ENCODE measurements at regions not wholly inside any gene's neighbourhood (a gene's known extent, or its start where the extent isn't known, plus 50 kb on each side); places are given as distances from the start of the nearest gene placed in this dataset.
"Not testable (repeated sequence)": the region's sequence is repeated elsewhere in the genome, so short reads cannot be mapped to it uniquely, and the experiment has no call there.

- no peak for DNase-seq
These were observed 197.4 kb upstream of the SLC38A2 start for GRCh38 chr12:46569826-46570439.

GRCh38 chr12:46567667-46568066 is 195.1 kb upstream of the SLC38A2 start:
- DNase-seq: no peak

GRCh38 chr12:46562625-46563225 is 190.2 kb upstream of the SLC38A2 start:
- DNase-seq: no peak

GRCh38 chr12:46561769-46562624 is 189.4 kb upstream of the SLC38A2 start:
- not testable (repeated sequence) for DNase-seq

- DNase-seq: no peak
These were observed 188.3 kb upstream of the SLC38A2 start for GRCh38 chr12:46560874-46561273.

- no peak for DNase-seq
These were observed 187.5 kb upstream of the SLC38A2 start for GRCh38 chr12:46560089-46560488.

- no peak for DNase-seq
These were observed 186.7 kb upstream of the SLC38A2 start for GRCh38 chr12:46559311-46559710.

GRCh38 chr12:46558677-46559076 is 186.1 kb upstream of the SLC38A2 start:
- no peak for DNase-seq

GRCh38 chr12:46557539-46558373 is 185.2 kb upstream of the SLC38A2 start:
- DNase-seq: no peak

- no peak for DNase-seq
These were observed 184.4 kb upstream of the SLC38A2 start for GRCh38 chr12:46556819-46557524.

- DNase-seq: no peak
These were observed 183.6 kb upstream of the SLC38A2 start for GRCh38 chr12:46556105-46556559.

GRCh38 chr12:46555406-46555852 is 182.9 kb upstream of the SLC38A2 start:
- DNase-seq: no peak

- no peak for DNase-seq
These were observed 181.9 kb upstream of the SLC38A2 start for GRCh38 chr12:46554460-46554859.

- DNase-seq: no peak
These were observed 181.3 kb upstream of the SLC38A2 start for GRCh38 chr12:46553911-46554310.

GRCh38 chr12:46553266-46553665 is 180.7 kb upstream of the SLC38A2 start:
- no peak for DNase-seq

GRCh38 chr12:46550266-46550879 is 177.8 kb upstream of the SLC38A2 start:
- no peak for DNase-seq

- DNase-seq: no peak
These were observed 177.1 kb upstream of the SLC38A2 start for GRCh38 chr12:46549527-46550265.

GRCh38 chr12:46548605-46549071 is 176.1 kb upstream of the SLC38A2 start:
- no peak for DNase-seq

GRCh38 chr12:46547421-46548354 is 175.1 kb upstream of the SLC38A2 start:
- DNase-seq: no peak
